Sigmoid colon (tissue), 6 donors: ENCODE measurements at regions not wholly inside any gene's neighbourhood (a gene's known extent, or its start where the extent isn't known, plus 50 kb on each side); places are given as distances from the start of the nearest gene placed in this dataset.

ENCODE experiments used
- DNase-seq: peaks from one replicate; pipeline ENCODE4 v3.0.0-alpha.2; 2019
- H3K27ac ChIP-seq, 4 donors: fragments of 200-600 bp; sonication (generic); one replicate each; pipeline ENCODE4 v1.5.1; 2016 to 2019; ENCODE audit warnings: mild to moderate bottlenecking in 1 of 4
- H3K27me3 ChIP-seq, 3 donors: fragments of 200-600 bp; sonication (generic); one replicate each; pipeline ENCODE4 v1.5.1; 2019; ENCODE audit warnings: mild to moderate bottlenecking in 1 of 3
- H3K36me3 ChIP-seq, 4 donors: fragments of 200-600 bp; sonication (generic); one replicate each; pipeline ENCODE4 v1.5.1; 2016 to 2019
- H3K4me1 ChIP-seq, 4 donors: fragments of 200-600 bp; sonication (generic); one replicate each; pipeline ENCODE4 v1.5.1; 2017 to 2019
- H3K4me3 ChIP-seq, 4 donors: fragments of 200-600 bp; sonication (generic); one replicate each; pipeline ENCODE4 v1.5.1; 2017 to 2019; ENCODE audit warnings: mild to moderate bottlenecking in 2 of 4, moderate library complexity in 1 of 4
- H3K9me3 ChIP-seq, 4 donors: fragments of 200-600 bp in 3 of 4; sonication (generic) in 3 of 4; one replicate each; pipeline versions ENCODE4 v1.5.1 to v1.6.1; 2013 to 2019
- EP300 ChIP-seq, 4 donors: sonication (generic); formaldehyde crosslinking; IDR thresholded peaks; one replicate each; pipeline ENCODE4 v1.6.1; 2017; ENCODE audit warnings: antibody characterized with exemption in 4 of 4
- POLR2A ChIP-seq, 2 donors: fragments of 450-650 bp; IDR thresholded peaks; one replicate each; pipeline ENCODE4 v1.6.1; 2016; ENCODE audit warnings: antibody characterized with exemption in 2 of 2, mild to moderate bottlenecking in 2 of 2, moderate library complexity in 2 of 2
- POLR2AphosphoS5 ChIP-seq, 4 donors: sonication (generic); formaldehyde crosslinking; IDR thresholded peaks; one replicate each; pipeline ENCODE4 v1.6.1; 2017; ENCODE audit warnings: antibody characterized with exemption in 4 of 4
- WGBS, 2 donors: extraction: QIAGEN DNeasy Blood & Tissue Kit; methylation state at CpG; one replicate each; pipeline ENCODE4 v1.1.7; 2013; 5-methylcytosine and 5-hydroxymethylcytosine counted together
- intact Hi-C: fragments of 100-400 bp; cut with DNase I; formaldehyde crosslinking; loops from one replicate; pipeline ENCODE4 v1.15.1; 2023
- TF ChIP-seq, protein P1 (sequence below), 4 experiments: fragments of 450-650 bp in 3 of 4; fragments of 200-600 bp in 1 of 4; IDR thresholded peaks; one replicate each; pipeline ENCODE4 v1.5.1; 2016 to 2019; ENCODE audit warnings: antibody characterized with exemption in 4 of 4, mild to moderate bottlenecking in 3 of 4, moderate library complexity in 2 of 4
- donor health status: healthy with polysubstance abuse.
- donor health status: healthy.

DNA sequence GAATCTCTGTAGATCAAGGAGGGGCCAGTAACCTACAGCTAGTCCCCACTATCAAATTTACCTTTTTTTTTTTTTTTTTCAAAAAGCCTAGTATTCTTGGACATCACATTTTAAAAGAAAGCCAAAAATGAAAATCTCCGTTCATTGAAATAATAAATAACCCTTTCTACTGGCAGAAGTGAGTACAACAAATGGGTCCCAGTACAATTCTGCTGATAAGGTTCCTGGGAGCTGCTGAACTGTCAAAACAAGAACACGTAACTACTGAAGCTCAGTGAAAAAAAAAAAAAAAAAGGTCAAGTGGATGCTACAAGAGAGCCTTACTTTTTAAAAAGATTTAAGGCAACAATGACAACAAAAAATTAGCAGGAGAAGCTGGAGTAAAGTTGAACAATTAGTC, 464.9 kb downstream of the EPM2A start:
- DNase-seq = no peak
- Histone ChIP-seq H3K27me3 (no peaks in the 10 kb centered on the region), H3K36me3 (no peaks in the 10 kb centered on the region), H3K27ac (no peak overlapping the region), H3K9me3 (no peaks in the 10 kb centered on the region), H3K4me3 (no peak overlapping the region), H3K4me1 (peaks cover 0 to 14% (median 11%) of the 10 kb centered on the region in 4 donors)
- intact Hi-C loops = no loop called here
- WGBS, 2 donors = 68 to 71% methylated on average over 2 of the region's 2 CpGs
- TF ChIP-seq POLR2AphosphoS5 (IDR thresholded peaks at IDR 0.05) (no peak), EP300 (IDR thresholded peaks at IDR 0.05) (no peak), POLR2A (IDR thresholded peaks at IDR 0.05) (no peak)
- TF ChIP-seq, protein P1, sequence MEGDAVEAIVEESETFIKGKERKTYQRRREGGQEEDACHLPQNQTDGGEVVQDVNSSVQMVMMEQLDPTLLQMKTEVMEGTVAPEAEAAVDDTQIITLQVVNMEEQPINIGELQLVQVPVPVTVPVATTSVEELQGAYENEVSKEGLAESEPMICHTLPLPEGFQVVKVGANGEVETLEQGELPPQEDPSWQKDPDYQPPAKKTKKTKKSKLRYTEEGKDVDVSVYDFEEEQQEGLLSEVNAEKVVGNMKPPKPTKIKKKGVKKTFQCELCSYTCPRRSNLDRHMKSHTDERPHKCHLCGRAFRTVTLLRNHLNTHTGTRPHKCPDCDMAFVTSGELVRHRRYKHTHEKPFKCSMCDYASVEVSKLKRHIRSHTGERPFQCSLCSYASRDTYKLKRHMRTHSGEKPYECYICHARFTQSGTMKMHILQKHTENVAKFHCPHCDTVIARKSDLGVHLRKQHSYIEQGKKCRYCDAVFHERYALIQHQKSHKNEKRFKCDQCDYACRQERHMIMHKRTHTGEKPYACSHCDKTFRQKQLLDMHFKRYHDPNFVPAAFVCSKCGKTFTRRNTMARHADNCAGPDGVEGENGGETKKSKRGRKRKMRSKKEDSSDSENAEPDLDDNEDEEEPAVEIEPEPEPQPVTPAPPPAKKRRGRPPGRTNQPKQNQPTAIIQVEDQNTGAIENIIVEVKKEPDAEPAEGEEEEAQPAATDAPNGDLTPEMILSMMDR (IDR thresholded peaks at IDR 0.05) = no peak

- H3K9me3 ChIP-seq = no peaks in the 10 kb centered on the region
- no peak overlapping the region for H3K4me3 ChIP-seq
- TF ChIP-seq, protein P1 (IDR thresholded peaks at IDR 0.05) = no peak
- no peak for TF ChIP-seq POLR2AphosphoS5 (IDR thresholded peaks at IDR 0.05)
- TF ChIP-seq POLR2A (IDR thresholded peaks at IDR 0.05) = no peak
- no peak for TF ChIP-seq EP300 (IDR thresholded peaks at IDR 0.05)
- no peak for DNase-seq
- H3K27me3 ChIP-seq = no peaks in the 10 kb centered on the region
- H3K4me1 ChIP-seq = peaks cover 0 to 14% (median 11%) of the 10 kb centered on the region in 4 donors
- 5 to 19% methylated on average over 4 of the region's 4 CpGs for whole genome bisulfite sequencing, 2 donors
- no peak overlapping the region for H3K27ac ChIP-seq
- H3K36me3 ChIP-seq = no peaks in the 10 kb centered on the region
- intact Hi-C loops = no loop called here
Observed at GRCh38 chr6:145271040-145271439, 464.3 kb downstream of the EPM2A start.

DNA sequence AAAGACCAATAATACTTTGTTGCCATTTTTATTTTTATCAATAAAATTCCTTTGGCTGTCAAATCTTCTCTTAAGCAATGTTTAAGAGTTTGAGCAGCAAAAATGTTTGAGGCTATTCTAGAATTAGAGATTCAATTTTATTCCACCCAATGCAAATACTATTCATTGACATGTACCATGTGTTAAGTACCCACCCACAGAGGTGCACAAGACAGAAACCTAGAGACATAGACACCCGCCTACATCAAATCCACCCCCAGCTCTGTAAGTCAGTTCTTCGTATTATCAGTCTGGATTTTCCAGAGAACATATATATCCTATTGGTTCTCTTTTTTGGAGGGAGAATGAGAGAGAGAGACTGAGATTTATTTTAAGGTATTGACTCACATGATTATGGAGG, 463.7 kb downstream of the EPM2A start:
- Histone ChIP-seq H3K4me1 (peaks cover 0 to 14% (median 11%) of the 10 kb centered on the region in 4 donors), H3K4me3 (no peak overlapping the region), H3K36me3 (no peaks in the 10 kb centered on the region), H3K27ac (no peak overlapping the region), H3K9me3 (no peaks in the 10 kb centered on the region), H3K27me3 (no peaks in the 10 kb centered on the region)
- no peak for DNase-seq
- intact Hi-C loops = no loop called here
- TF ChIP-seq POLR2A (IDR thresholded peaks at IDR 0.05) (no peak), EP300 (IDR thresholded peaks at IDR 0.05) (no peak), POLR2AphosphoS5 (IDR thresholded peaks at IDR 0.05) (no peak)
- TF ChIP-seq, protein P1 (IDR thresholded peaks at IDR 0.05) = no peak
- 93 to 95% methylated on average over 2 of the region's 2 CpGs for WGBS, 2 donors

- TF ChIP-seq, protein P1 (IDR thresholded peaks at IDR 0.05) = no peak
- TF ChIP-seq EP300 (IDR thresholded peaks at IDR 0.05) (no peak), POLR2A (IDR thresholded peaks at IDR 0.05) (no peak), POLR2AphosphoS5 (IDR thresholded peaks at IDR 0.05) (no peak)
- DNase-seq = no peak
- no peaks in the 10 kb centered on the region for H3K36me3 ChIP-seq
- no peak overlapping the region for H3K27ac ChIP-seq
- WGBS, 2 donors = 64 to 81% methylated on average over 1 of the region's 1 CpG
- no peaks in the 10 kb centered on the region for H3K9me3 ChIP-seq
- H3K4me1 ChIP-seq = peaks cover 0 to 14% (median 11%) of the 10 kb centered on the region in 4 donors
- H3K27me3 ChIP-seq = no peaks in the 10 kb centered on the region
- intact Hi-C loops = no loop called here
- no peak overlapping the region for H3K4me3 ChIP-seq
Observed at GRCh38 chr6:145272246-145272645, 463.1 kb downstream of the EPM2A start.

DNA sequence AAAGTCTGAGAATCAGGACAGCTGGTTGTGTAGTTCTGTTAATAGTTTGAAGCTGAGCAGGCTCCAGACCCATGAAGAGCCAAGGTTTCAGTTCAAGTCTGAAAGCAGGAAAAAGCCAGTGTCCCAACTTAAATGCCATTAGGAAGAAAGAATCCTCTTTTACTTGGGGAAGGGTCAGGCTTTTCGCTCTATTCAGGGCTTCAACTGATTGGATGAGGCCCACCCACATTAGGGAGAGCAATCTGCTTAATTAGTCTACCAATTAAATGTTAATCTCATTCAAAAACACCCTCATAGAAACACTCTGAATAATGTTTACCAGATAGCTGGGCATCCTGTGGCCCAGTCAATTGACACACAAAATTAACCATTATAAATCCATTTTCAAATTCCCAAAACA, 462.2 kb downstream of the EPM2A start:
- H3K36me3 ChIP-seq = no peaks in the 10 kb centered on the region
- no peak overlapping the region for H3K4me3 ChIP-seq
- no peak for TF ChIP-seq POLR2A (IDR thresholded peaks at IDR 0.05)
- TF ChIP-seq, protein P1 (IDR thresholded peaks at IDR 0.05) = no peak
- TF ChIP-seq POLR2AphosphoS5 (IDR thresholded peaks at IDR 0.05) = no peak
- TF ChIP-seq EP300 (IDR thresholded peaks at IDR 0.05) = no peak
- intact Hi-C loops = no loop called here
- 81 to 93% methylated on average over 1 of the region's 1 CpG for WGBS, 2 donors
- H3K27ac ChIP-seq = no peak overlapping the region
- peaks cover 0 to 23% (median 15%) of the 10 kb centered on the region in 4 donors for H3K4me1 ChIP-seq
- H3K9me3 ChIP-seq = no peaks in the 10 kb centered on the region
- H3K27me3 ChIP-seq = no peaks in the 10 kb centered on the region
- DNase-seq = no peak
